Kidney glomerular epithelial cell (primary cell): ENCODE measurements at regions not wholly inside any gene's neighbourhood (a gene's known extent, or its start where the extent isn't known, plus 50 kb on each side); places are given as distances from the start of the nearest gene placed in this dataset.
A peak's percentile ranks its signal among the peaks of the same experiment; 100 is the strongest.

Experiments
- DNase-seq: peaks from one replicate; lab custom pipeline; 2025; lab: John Stamatoyannopoulos, UW

DNA sequence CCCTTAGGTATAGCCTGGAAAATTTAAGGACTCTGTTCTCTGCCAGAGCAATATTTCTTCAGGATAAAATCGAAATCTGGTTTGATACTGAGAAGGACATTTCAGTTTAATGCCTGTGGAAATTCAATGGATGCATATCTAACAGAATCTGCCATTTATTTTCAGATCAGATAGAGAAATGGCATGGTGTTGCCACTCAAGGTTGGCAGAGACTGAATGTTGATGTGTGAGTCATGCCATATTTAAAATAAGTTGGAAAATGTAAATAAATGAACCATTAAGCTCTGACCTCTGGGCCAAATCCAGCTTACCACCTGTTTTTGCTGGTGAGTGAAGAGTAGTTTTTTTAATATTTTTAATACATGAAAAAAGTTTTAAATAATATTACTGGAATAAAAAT lies 594.6 kb downstream of the DOK5 start:
- no peak for DNase-seq

DNA sequence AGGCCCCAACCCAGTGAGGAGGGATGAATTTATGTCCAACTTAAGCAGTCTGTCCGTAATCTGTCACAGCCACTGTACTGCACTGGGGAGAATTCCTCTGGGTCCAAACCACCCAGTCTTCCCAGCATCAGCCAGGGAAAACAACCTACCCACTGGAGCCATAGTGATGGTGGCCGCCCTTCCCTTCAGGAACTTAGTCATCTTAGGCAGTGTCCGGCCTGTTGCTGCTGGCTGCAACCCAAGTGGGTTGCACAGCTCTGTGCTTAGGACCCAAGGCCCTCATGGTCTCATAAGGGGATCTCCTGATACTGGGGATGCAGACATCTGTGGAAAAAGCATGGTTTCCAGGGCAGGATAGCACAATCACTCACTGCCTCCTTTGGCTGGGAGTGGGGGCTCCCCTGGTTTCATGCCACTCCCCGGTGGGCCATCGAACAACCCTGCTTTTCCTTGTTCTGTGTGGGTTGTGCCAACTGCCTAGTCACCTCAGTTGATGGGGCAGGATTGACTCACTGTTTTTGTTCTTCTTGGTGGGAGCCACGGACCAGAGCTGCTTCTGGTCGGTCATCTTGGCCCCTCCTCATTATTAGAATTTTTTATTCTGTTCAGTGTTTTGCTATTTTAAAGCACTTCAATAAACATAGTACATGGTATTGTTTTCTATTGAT lies 591.9 kb downstream of the DOK5 start:
- no peak for DNase-seq

DNA sequence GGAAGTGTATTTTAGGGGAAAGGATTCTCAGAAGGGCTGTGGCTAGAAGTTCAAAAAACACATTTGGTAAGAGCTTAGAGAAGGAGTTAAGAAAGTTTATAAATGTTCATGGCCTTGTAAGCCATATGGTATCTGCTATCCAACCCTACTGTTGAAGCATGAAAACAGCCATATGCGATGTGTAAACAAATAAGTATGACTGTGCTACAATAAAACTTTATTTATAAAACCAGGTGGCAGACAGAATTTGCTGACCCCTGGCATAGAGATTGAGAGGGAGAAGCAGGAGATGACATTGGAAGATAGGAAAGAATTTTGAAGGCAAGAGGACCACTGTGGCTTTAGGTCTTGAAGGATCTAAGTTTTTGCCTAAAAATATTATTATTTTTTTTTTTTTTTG lies 583.5 kb downstream of the DOK5 start:
- DNase-seq: no peak

DNA sequence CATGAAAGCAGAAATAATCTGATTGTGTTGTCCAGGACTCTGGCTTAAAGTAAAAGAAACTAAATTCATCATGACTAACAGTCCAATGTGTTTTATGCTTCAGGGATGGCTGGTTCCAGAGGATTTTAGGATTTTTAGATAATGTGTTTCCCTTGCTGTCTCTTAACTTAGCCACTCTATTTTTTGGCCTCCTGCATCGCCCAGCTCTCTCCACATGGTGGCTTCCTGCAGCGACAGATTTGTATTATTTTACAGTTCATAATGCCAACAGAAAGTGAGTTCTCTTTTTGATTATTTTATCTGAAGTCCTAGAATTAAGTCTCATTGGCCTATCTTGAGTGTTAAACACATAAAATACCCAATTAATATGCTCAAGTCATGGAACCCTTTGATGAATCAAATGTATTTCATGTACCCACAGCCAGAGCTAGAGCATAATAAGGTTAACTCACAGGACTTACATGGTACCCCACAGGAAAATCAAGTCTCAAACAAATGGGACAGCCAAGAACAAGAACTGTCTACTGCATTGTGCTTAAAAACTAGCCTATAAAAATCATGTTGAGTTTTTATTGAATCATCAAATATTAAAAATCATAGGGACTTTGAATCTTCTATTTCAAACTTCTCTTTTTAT lies 582.5 kb downstream of the DOK5 start:
- no peak for DNase-seq

DNA sequence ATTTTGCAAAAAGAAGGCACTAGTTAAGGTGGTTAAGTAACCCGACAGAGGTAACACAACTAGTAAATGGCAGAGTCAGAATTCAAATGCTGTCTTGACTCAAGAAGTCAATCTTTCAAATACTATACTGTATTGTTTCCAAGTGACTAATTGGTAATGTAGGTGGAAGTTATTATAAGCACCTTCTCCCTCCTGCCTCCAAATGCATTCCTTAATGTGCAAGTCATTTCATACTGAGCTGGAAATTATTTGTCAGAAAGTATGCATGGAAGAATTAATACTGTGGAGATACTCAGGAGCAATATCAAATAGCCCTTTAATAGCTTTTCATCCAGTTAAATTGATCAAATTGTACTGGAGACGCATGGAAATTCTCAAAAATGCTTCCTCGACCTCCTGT lies 579.1 kb downstream of the DOK5 start:
- peak; percentile 63 for DNase-seq

DNA sequence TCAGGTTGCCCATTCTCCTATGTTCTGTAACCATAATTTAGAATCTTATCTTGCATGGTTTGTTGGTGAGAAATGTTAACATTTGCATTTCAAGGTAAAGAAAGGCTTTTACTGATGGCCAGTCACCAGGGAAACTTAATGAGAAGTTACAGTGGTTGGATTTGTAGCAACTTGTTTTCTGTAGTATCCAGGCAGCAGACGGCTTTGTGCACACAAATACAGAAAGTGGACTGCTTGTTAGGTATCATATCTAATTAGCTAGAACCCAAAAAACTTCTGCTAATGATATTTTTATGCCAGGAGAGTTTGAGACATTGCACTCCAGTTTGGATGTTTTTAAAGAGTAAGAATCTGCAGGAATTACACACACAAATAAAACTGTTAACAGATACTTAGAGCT lies 578.0 kb downstream of the DOK5 start:
- no peak for DNase-seq

DNA sequence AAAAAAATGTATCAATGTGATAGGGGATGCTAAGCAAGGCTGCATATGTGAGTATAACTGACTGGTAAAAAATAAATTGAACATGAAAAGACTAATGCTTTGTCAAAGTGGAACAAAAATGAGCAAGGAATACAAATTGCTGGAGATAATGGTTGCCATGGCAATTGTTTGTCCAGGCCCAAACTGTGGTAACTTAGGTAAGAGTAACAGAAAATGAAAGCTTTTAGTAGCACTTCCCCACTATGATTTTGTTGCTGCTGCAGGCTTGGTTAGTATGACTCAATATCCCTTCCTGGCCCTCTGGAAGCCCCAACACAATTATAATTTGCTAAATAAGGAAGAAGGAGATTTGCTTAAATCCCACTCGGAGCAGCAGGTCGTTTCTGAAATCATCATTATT lies 577.1 kb downstream of the DOK5 start:
- DNase-seq: no peak

DNA sequence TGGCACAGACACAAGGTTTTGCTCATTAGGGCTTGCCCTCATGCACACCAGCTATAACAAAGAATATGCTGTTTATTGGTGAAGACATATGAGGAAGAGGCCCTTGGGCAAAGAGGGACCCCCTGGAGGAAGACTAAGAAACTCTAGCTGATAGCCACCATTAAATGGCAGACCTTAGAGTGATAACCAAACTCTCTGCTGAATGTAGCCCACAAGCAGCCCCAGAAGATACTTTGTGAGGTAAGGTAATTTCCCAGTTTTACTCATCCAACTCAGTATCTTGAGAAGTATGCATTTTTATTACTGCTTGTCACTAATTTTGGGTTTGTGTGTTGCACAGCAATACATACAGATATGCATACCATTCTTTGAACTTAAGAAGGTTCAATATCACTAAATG lies 563.3 kb downstream of the DOK5 start:
- DNase-seq: no peak

DNA sequence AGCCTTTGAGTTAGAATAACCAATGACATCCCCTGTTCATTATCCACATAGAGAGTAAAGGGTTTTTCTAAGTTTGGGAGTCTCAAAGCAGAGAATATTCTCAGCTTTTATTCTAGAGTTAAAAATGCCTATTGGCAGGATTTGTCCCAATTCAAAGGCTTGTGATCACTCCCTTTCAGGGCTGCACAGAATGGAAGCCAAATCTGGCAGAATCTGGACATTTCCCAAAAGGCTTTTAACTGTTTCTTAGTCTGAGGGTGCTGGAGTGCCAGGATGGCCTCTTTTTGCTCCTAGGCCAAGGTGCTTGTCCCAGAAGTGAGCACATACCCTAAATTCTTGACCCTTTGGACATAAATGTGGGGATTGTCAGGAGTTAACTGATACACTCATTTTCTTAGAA lies 556.6 kb downstream of the DOK5 start:
- DNase-seq: no peak

DNA sequence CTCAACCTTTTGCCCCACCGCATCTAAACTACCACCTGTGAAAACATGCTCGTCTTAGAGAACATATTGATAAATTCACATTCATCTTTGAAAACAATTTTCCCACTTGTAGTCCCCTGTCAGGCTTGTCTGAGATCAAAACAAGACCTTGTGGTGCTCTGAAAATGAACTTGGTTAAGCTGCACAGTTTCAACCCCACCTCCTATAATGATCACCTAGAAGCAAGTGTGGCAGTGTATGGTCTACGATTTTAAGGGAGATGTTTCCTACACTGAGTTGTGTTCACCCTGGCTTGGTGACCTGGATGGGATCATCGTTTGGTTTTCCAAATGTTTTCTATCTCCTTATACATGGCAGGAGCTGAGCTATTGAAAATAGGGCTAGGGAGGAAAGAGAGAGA lies 539.4 kb downstream of the DOK5 start:
- no peak for DNase-seq

DNA sequence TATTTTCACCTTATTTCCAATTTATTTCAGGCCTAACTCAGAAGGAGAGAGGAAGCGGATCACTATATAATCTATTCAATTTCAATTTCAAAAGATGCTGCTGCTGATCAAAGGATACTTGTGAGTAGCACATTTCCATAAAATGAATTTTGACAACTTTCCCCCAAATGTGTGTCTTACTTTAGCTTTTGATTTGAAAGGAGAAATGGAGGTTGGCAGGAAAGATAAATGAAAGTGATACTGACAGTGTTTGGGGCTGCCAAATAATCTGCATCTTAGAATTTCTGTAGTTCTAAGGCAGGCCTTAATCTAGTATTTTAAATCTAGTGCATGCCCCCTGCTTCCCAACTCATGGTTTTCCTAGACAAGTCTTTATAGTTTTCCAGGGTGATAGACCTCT lies 535.4 kb downstream of the DOK5 start:
- DNase-seq: no peak

DNA sequence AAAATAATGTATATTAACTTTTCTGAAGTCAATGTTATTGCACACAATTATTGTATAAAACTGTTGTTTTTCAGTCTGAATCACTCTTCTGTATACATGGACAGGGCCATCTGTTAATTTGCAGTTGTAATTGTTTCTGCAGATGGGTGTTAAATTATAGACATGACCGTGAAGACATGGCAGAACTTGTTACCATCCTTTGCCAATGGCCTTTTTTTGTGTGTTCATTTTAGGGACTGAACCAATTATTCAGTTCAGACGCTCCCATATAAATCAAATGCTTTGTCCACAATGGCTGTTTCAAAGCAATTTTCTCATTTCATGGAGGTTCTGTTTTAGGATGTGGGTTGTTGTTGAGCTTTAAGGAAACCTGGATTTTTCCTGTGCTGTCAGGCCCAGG lies 533.7 kb downstream of the DOK5 start:
- DNase-seq: no peak

DNA sequence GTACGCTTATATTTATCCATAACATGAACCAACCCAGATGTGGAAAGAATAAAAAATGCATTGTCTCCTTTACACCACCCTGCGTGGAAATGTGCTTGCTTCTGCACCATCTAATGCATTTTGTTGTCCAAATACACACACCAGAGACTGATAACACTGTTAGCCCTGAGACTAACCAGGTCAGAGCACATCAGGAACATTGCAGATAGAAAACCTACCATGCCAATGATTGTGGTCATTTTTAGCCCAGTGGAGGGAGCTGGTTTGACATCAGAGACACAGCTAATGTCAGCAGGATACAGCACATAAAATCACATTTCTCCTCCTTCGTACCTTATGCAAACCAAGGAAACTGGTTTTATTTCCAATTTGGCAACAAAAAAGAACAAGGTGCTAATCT lies 528.7 kb downstream of the DOK5 start:
- peak; percentile 6 for DNase-seq

DNA sequence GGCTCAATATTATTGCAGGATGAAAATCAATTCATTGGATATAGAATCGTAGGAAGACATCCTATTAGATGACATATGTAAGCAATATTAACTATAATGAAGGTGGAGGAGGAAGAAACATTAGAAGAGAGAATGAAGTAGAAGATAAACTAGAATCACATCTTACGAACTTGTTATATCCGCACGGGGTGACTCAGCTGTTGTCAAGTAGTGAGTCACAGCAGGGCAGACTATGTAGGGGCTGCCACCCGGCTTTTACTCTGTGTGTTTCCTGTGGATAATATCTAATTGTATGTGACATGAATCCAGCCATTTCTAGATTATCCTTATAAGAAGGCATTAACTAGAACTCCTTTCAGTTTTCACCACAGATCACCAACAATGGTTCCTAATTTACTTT lies 520.2 kb downstream of the DOK5 start:
- peak; percentile 6 for DNase-seq

DNA sequence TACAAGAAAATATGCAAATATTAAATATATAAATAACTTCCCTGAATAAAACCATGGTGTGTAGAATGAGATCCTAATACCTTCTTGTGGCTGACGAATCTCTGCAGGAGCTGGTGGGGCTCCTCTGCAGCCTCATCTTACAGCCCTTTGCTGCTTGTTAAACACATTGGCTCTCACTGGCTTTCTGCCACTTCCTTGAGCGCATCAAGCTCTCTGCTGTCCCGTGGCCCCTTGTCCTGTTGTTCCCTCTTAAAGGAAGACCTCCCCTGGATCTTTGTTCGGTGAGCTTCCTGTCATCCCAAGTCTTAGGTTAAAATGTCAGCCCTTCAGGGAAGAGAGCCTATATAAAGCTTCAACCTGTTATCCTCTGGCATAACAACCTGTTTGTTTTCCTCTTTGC lies 519.6 kb downstream of the DOK5 start:
- DNase-seq: no peak

DNA sequence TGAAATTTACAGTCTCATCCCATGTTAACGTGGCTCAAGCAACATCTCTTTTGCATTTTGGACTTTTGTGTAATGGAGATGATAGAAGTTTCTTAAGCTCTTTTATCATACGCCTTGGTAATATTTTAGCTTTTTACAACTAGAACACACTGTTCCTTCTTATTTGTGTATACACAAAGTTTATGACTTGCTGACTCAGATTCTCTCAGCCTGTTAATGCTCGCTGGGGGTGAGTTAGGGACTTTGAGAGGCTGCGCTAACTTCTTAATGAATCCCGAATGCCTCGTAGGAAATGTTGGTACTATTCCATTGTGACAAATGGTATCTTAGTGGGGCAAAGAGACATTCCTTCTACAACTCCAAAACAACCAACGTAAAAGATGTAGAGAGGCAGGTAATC lies 509.7 kb downstream of the DOK5 start:
- DNase-seq: no peak

DNA sequence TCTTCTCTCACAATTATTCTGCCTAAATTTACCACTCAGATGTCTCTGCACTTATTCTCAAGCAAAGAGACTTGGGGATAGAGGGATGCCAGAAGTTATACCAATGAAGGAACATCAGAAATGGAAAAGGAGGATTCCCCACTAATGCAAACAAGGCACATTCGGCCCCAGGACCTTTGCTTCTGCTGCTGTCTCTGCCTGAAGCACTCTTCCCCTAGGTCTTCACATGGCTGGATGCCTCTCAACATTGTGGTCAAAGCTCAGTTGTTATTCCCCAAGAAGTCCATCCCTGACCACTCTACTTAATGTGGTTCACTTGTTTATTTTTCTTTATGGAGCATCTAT lies 508.7 kb downstream of the DOK5 start:
- peak; percentile 71 for DNase-seq

DNA sequence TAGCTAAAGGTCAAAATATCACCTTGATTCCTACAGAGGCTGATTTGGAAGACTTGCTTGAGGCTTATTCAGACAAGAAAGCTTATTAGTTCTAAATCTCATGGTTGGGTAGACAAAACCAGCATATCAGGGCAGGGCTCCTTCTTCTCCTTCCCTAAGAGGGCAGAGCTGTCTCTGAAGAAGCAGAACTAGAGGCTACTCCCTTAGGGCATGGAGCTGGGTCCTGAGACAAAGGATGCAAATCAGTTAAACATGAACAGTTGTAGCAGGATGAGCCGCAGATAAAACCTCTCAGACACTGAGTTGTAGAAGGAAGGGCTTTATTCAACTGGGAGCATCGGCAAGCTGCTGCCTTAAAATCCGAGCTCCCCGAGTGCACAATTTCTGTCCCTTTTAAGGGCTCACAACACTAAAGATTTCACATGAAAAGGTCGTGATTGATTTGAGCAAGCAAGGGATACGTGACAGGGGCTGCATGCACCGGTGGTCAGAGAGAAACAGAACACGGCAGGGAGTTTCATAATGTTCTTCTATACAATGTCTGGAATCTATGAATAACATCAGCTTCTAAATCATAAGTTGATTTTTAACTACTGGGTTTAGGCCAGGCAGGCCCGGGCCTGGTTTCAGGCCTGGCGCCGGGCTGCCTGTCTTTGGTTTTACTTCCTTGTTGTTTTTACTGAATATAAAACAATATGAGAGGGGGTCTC lies 508.2 kb downstream of the DOK5 start:
- DNase-seq: peak; percentile 78

DNA sequence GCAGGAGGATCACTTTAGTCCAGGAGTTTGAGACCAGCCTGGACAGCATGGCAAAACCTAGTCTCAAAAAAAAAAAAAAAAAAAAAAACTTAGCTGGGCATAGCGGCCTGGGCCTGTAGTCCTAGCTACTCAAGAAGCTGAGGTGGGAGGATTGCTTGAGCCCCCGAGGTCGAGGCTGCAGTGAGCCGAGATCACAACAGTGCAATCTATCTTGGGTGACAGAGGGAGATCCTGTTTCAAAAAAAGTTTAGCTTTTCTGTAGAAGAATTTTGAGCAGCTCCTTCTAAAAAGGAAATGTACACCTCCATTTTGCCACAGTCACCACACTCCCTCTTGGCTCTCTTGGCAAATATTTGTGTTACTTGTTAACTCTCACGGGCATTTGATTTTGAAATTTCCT lies 505.8 kb downstream of the DOK5 start:
- no peak for DNase-seq

DNA sequence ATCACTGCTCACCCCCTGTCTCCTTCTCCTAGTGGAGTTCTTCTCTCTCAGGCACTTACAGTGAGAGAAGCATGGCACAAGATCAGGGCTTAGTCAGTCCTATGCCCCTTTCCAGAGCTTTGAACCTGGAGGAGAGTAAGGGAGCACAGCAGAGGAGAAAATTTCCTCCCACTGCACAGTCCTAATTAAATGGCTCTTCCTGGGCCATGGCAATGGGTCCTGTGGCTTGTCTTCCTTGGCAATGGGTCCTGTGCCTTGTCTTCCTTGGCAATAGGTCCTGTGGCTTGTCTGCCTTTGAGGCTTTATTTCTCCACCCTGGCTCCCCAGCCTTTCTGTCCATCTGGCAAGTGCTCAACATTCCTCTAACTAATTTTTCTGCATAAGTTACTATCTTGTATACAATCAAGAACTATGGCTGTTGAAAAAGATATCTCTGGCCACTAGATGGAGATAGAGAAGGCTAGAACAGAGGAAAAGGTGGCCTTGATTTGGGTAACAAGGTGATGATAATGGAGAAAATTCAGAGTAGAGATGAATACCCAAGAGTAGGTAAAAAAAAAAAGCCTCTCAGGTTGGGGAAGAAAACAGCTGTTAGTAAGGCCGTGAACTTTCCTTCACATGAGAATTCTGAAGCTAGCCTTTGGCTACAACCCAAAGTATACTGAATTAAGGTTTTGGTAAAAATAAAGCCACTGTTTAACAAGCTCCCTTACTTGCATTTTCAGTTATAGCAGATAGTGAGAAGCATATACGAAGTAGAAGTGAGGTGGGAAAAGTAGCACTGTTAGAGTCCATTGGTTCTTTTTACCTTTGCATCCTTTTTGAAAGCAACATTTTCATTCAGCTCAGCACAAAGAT lies 504.9 kb downstream of the DOK5 start:
- DNase-seq: peak; percentile 42

DNA sequence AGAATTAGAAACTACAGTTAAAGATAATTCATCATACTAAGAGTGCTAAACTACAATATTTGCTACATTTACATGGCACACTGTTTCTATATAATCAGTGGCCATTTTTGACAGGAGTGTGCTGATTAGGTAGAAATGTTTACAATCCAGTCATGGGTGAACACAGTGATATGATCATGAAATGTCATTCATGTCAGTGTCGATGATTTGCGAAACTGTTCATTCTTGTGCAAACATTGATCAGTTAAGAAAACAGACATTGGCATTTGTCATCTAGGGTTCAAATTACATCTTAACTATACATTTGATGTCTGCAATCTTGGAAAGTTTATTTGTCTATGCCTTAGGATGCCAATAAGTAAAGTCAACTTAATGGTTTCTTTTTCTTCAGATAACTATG lies 474.9 kb downstream of the DOK5 start:
- DNase-seq: no peak

DNA sequence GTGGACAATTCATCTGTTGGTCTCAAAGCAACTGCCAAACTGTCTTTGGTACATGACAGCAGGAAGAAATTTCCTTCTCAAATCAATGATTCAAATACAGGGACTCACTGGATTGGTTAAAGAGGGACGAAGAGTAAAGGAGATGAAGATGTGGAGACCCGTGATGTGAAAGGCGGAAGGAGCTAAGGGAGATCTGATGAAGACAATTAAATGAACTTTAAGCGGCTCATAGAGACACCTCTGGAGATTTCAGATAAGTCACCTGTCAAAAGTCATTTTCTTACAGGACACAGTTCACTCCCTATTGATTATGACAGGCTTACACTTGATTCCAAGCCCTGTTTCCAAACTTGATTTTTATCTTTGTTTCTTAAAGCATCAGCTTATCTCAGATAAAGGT lies 466.3 kb downstream of the DOK5 start:
- DNase-seq: no peak

DNA sequence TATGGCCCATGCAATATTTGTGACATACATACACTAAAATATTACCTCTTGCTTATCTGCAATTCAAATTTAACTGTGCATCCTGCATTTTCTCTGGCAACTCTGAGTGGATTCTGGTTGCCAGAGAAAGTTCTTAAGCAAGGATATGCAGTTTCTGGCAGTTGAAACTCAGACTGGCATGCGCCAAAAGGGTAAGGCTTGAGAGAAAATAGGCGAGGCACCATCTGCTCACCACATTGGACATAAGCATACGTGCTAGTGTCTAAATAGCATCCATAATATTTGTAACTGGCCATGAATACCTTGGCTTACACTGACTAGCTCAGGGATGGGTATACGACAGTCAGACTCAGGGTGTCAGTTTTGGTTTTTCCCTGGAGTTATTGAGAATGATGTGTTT lies 465.1 kb downstream of the DOK5 start:
- DNase-seq: no peak
